HEK293T (cell line): ENCODE measurements at regions not wholly inside any gene's neighbourhood (a gene's known extent, or its start where the extent isn't known, plus 50 kb on each side); places are given as distances from the start of the nearest gene placed in this dataset.

Experiments used
- CTCF ChIA-PET: fragments of 350-600 bp; formaldehyde crosslinking; extraction: SDS; loops from one replicate; lab custom pipeline; 2021; ENCODE audit warnings: antibody characterized with exemption, inconsistent platforms; lab: Yijun Ruan, JAX
- POLR2A ChIA-PET: fragments of 350-600 bp; formaldehyde crosslinking; extraction: SDS; loops from one replicate; lab custom pipeline; 2020; ENCODE audit warnings: antibody characterized with exemption, inconsistent platforms; lab: Yijun Ruan, JAX
- DNase-seq: peaks from one replicate; pipeline ENCODE4 v3.0.0; 2012; ENCODE audit warnings: mixed read lengths; ENCODE audit errors: extremely low spot score
- ARNT ChIP-seq: fragments of 450-650 bp; IDR thresholded peaks from 2 replicates; pipeline ENCODE4 v1.6.1; 2017; ENCODE audit warnings: mild to moderate bottlenecking
- BHLHE40 ChIP-seq: fragments of 450-650 bp; IDR thresholded peaks from 2 replicates; pipeline ENCODE4 v1.6.1; 2016; ENCODE audit warnings: mild to moderate bottlenecking, moderate library complexity, borderline replicate concordance
- CTBP1 ChIP-seq: fragments of 450-650 bp; IDR thresholded peaks from 2 replicates; pipeline ENCODE4 v1.6.1; 2016; ENCODE audit warnings: borderline replicate concordance
- ELF4 ChIP-seq: fragments of 450-650 bp; IDR thresholded peaks from 2 replicates; pipeline ENCODE4 v1.6.1; 2017; ENCODE audit warnings: antibody characterized with exemption
- FOXA1 ChIP-seq: fragments of 450-650 bp; IDR thresholded peaks from 2 replicates; pipeline ENCODE4 v1.6.1; 2016; ENCODE audit warnings: mild to moderate bottlenecking
- FOXK2 ChIP-seq: fragments of 450-650 bp; IDR thresholded peaks from 2 replicates; pipeline ENCODE4 v1.6.1; 2016; ENCODE audit warnings: mild to moderate bottlenecking
- FOXM1 ChIP-seq: fragments of 450-650 bp; IDR thresholded peaks from 2 replicates; pipeline ENCODE4 v1.6.1; 2017; ENCODE audit warnings: mild to moderate bottlenecking, borderline replicate concordance
- HDGF ChIP-seq: fragments of 450-650 bp; IDR thresholded peaks from 2 replicates; pipeline ENCODE4 v1.6.1; 2017; ENCODE audit warnings: antibody characterized with exemption, borderline replicate concordance
- L3MBTL2 ChIP-seq: fragments of 450-650 bp; conservative IDR thresholded peaks from 2 replicates; pipeline ENCODE4 v1.6.1; 2016; ENCODE audit warnings: mild to moderate bottlenecking
- LEF1 ChIP-seq: fragments of 450-650 bp; IDR thresholded peaks from 2 replicates; pipeline ENCODE4 v1.6.1; 2017; ENCODE audit warnings: mild to moderate bottlenecking, borderline replicate concordance
- NFRKB ChIP-seq: fragments of 450-650 bp; IDR thresholded peaks from 2 replicates; pipeline ENCODE4 v1.6.1; 2016; ENCODE audit warnings: mild to moderate bottlenecking, moderate library complexity
- SP1 ChIP-seq: fragments of 450-650 bp; IDR thresholded peaks from 2 replicates; pipeline ENCODE4 v1.6.1; 2017
- SUZ12 ChIP-seq: fragments of 450-650 bp; IDR thresholded peaks from 2 replicates; pipeline ENCODE4 v1.6.1; 2016; ENCODE audit warnings: mild to moderate bottlenecking
- TARDBP ChIP-seq: fragments of 450-650 bp; IDR thresholded peaks from 2 replicates; pipeline ENCODE4 v1.6.1; 2016
- ZNF384 ChIP-seq: fragments of 450-650 bp; IDR thresholded peaks from 2 replicates; pipeline ENCODE4 v1.6.1; 2016
- TF ChIP-seq, protein P1 (sequence below): fragments of 450-650 bp; IDR thresholded peaks from 2 replicates; pipeline ENCODE4 v1.6.1; 2016

DNA sequence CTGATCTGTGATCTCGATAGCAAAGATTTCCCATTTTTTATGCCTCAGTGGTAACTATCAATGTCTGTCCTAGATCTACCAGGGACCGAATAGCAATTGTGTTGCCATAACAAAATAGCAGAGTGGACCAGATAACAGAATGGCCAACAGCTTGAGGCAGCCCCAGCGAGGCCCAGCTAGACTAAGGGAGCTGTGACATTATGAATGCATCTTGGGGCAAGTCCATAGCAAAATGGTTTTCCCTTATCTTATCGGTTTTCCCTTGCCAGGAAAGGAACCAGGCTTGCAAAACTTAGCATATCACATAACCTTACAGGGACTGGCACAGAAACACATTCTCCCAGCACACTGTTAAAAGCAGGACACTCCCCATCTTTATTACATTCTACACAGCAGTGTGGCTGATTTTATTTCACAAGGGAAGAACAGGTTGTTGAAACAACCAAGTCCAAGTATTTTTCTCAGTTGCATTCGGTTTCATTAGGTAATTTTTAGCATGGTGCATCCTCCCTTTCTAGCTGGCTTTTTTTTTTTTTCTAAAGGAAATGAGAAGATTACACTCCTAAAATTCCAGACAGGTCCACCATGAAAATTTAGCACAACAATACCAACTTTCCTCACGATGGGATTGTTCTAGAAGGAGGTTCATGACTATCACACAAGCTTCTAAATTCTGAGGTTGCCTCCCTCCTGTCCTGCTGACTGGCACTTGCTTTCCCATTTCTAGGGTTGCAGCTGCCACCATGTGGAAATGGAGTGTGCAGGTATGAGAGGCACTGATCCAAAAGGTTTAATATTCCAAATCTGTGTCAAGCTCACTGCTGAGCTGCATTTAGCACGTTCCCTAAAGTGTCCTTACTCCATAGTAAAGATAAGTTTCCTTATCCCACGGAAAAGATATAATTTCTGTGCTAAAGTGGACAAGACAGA is 97.0 kb upstream of the SLC35G4 start:
- ChIA-PET CTCF (no interaction called here), POLR2A (no interaction called here)
- no peak for TF ChIP-seq SP1
- no peak for TF ChIP-seq ARNT
- no peak for TF ChIP-seq SUZ12
- TF ChIP-seq FOXM1, result no peak
- TF ChIP-seq, protein P1, sequence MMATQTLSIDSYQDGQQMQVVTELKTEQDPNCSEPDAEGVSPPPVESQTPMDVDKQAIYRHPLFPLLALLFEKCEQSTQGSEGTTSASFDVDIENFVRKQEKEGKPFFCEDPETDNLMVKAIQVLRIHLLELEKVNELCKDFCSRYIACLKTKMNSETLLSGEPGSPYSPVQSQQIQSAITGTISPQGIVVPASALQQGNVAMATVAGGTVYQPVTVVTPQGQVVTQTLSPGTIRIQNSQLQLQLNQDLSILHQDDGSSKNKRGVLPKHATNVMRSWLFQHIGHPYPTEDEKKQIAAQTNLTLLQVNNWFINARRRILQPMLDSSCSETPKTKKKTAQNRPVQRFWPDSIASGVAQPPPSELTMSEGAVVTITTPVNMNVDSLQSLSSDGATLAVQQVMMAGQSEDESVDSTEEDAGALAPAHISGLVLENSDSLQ, result no peak
- TF ChIP-seq L3MBTL2, result no peak
- no peak for TF ChIP-seq HDGF
- DNase-seq, result no peak

GRCh38 chr18:11511434-11512095 is 97.8 kb upstream of the SLC35G4 start:
- POLR2A ChIA-PET, result no interaction called here
- no peak for DNase-seq
- CTCF ChIA-PET, result no interaction called here
- TF ChIP-seq, protein P1, result no peak
- TF ChIP-seq ARNT (no peak), HDGF (no peak), FOXK2 (no peak), NFRKB (no peak), CTBP1 (no peak), L3MBTL2 (no peak), ELF4 (no peak), SUZ12 (no peak), FOXA1 (no peak), FOXM1 (no peak), SP1 (no peak), TARDBP (no peak), BHLHE40 (no peak), ZNF384 (no peak), LEF1 (no peak)

GRCh38 chr18:11506856-11507255 is 102.5 kb upstream of the SLC35G4 start:
- DNase-seq, result no peak
- ChIA-PET POLR2A (no interaction called here), CTCF (no interaction called here)
- TF ChIP-seq SP1, result no peak
- no peak for TF ChIP-seq BHLHE40
- TF ChIP-seq LEF1, result no peak

DNA sequence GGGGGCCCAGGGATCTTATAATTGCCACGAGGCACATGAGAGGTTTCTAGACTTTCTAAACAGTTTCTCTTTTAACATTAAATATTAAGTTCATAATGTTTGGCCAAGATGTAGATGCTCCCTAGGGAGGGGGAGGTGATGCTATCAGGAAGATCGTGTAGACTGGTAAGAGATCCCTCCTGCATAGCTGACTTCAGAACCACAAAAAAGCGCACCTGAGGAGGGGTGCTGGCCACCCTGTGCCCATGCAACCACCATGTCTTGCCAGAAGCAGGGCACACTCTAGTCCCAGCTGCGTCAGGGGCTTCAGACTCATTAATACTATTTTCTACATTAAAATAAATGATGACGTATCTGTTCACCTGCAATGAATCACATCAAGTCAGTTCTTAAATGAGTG is 103.4 kb upstream of the SLC35G4 start:
- ChIA-PET CTCF (no interaction called here), POLR2A (no interaction called here)
- no peak for DNase-seq
- TF ChIP-seq NFRKB (no peak), BHLHE40 (no peak), TARDBP (no peak), CTBP1 (no peak), FOXK2 (no peak), FOXM1 (no peak), HDGF (no peak), ELF4 (no peak), FOXA1 (no peak), LEF1 (no peak), L3MBTL2 (no peak), SP1 (no peak), ZNF384 (no peak), SUZ12 (no peak), ARNT (no peak)
- TF ChIP-seq, protein P1, result no peak

GRCh38 chr18:11504962-11505361 is 104.4 kb upstream of the SLC35G4 start:
- no peak for DNase-seq
- TF ChIP-seq FOXM1, result no peak
- no peak for TF ChIP-seq ZNF384
- no peak for TF ChIP-seq FOXK2
- TF ChIP-seq ARNT, result no peak
- TF ChIP-seq, protein P1, result no peak
- TF ChIP-seq LEF1, result no peak
- no peak for TF ChIP-seq CTBP1
- no peak for TF ChIP-seq FOXA1
- TF ChIP-seq SP1, result no peak
- no peak for TF ChIP-seq NFRKB
- TF ChIP-seq BHLHE40, result no peak
- TF ChIP-seq TARDBP, result no peak
- TF ChIP-seq SUZ12, result no peak
- POLR2A ChIA-PET, result no interaction called here
- CTCF ChIA-PET, result no interaction called here
